HepG2 (cell line): ENCODE measurements at regions not wholly inside any gene's neighbourhood (a gene's known extent, or its start where the extent isn't known, plus 50 kb on each side); places are given as distances from the start of the nearest gene placed in this dataset.
"Not testable (repeated sequence)": the region's sequence is repeated elsewhere in the genome, so short reads cannot be mapped to it uniquely, and the experiment has no call there.

Source experiments
- ATAC-seq: fragments of 200-7000 bp; cut with Tn5 transposase; 3 replicates; pipeline ENCODE4 v1.9.1; 2020; ENCODE audit warnings: mild to moderate bottlenecking, moderate library complexity
- BruUV-seq: library from RNA; stranded (reverse); fragments of 400-500 nt; replicated peaks from 2 replicates; lab custom pipeline; 2021; lab: Mats Ljungman, UMichigan
- CTCF ChIA-PET: fragments of 300-600 bp; formaldehyde crosslinking; extraction: SDS; loops from one replicate; lab custom pipeline; 2021; ENCODE audit warnings: low total read pairs, inconsistent platforms, low intra/inter-chr PET ratio; lab: Yijun Ruan, JAX
- POLR2A ChIA-PET: fragments of 350-600 bp; sonication (Branson Sonifier 250); formaldehyde crosslinking; loops from one replicate; lab custom pipeline; 2020; ENCODE audit warnings: antibody characterized with exemption, inconsistent platforms; lab: Yijun Ruan, JAX
- DNase-seq: peaks from one replicate; pipeline ENCODE4 v3.0.0-alpha.2; 2015; ENCODE audit warnings: low spot score
- FAIRE-seq: peaks from 3 replicates; lab custom pipeline; 2011; peaks lifted over from hg19 to GRCh38; lab: Jason Lieb, UNC
- H2AFZ ChIP-seq: one replicate; pipeline ENCODE4 v1.6.1; 2011; ENCODE audit warnings: low read length, inconsistent platforms
- H3K27ac ChIP-seq: fragments of 300-600 bp; 3 replicates; pipeline ENCODE4 v1.8.0; 2011; ENCODE audit warnings: mixed run types, mild to moderate bottlenecking, mixed read lengths, low read length, inconsistent platforms; ENCODE audit not compliant: insufficient read depth; ENCODE audit errors: extremely low read length
- H3K27me3 ChIP-seq, 2 experiments: fragments of 200-600 bp in 1 of 2; 2 replicates in 1 of 2; 3 replicates in 1 of 2; pipeline versions ENCODE4 v1.6.0 to v1.8.0; 2011; ENCODE audit warnings: low read length in 2 of 2, mild to moderate bottlenecking in 2 of 2, moderate library complexity in 2 of 2, inconsistent platforms in 1 of 2; ENCODE audit not compliant: insufficient read depth in 2 of 2, control insufficient read depth in 1 of 2
- H3K36me3 ChIP-seq, 2 experiments: fragments of 200-600 bp in 1 of 2; replicated peaks in 1 of 2; 2 replicates in 1 of 2; 3 replicates in 1 of 2; pipeline versions ENCODE4 v1.5.1 to v1.8.0; 2011; ENCODE audit warnings: low read length in 2 of 2, inconsistent platforms in 1 of 2; ENCODE audit not compliant: insufficient read depth in 2 of 2, control insufficient read depth in 1 of 2
- H3K4me1 ChIP-seq: 2 replicates; pipeline ENCODE4 v1.5.1; 2012; ENCODE audit warnings: low read length, inconsistent platforms; ENCODE audit not compliant: insufficient read depth
- H3K4me2 ChIP-seq: 2 replicates; pipeline ENCODE4 v1.6.0; 2011; ENCODE audit warnings: low read depth, low read length, inconsistent platforms
- H3K4me3 ChIP-seq, 3 experiments: fragments of 200-600 bp in 1 of 3; sonication (generic), shearing (Covaris generic) in 1 of 3; replicated peaks in 1 of 3; 2 replicates each; pipeline ENCODE4 v1.5.1; 2011 to 2016; ENCODE audit warnings: low read length in 3 of 3, inconsistent platforms in 2 of 3, low read depth in 2 of 3, mild to moderate bottlenecking in 2 of 3, control low read depth in 1 of 3, mixed read lengths in 1 of 3; ENCODE audit not compliant: insufficient read depth in 1 of 3
- H3K79me2 ChIP-seq: one replicate; pipeline ENCODE4 v1.6.1; 2011; ENCODE audit warnings: low read length, inconsistent platforms; ENCODE audit not compliant: insufficient read depth
- H3K9ac ChIP-seq: 2 replicates; pipeline ENCODE4 v1.6.0; 2011; ENCODE audit warnings: mild to moderate bottlenecking, low read depth, low read length, inconsistent platforms; ENCODE audit not compliant: insufficient read depth
- H3K9me3 ChIP-seq: 2 replicates; pipeline ENCODE4 v1.5.1; 2012; ENCODE audit warnings: mild to moderate bottlenecking, low read length
- H4K20me1 ChIP-seq: 2 replicates; pipeline ENCODE4 v1.6.0; 2011; ENCODE audit warnings: inconsistent platforms, mild to moderate bottlenecking, low read length, moderate library complexity; ENCODE audit not compliant: insufficient read depth
- WGBS: methylation state at CpG from one replicate; pipeline ENCODE4 v1.1.6; 2017; ENCODE audit warnings: low lambda C conversion rate; 5-methylcytosine and 5-hydroxymethylcytosine counted together
- in situ Hi-C: cut with HindIII; loops from 2 replicates; pipeline ENCODE4 v1.10.0; 2017; ENCODE audit warnings: low pct_unique_long_range_greater_than_20kb; ENCODE audit not compliant: extremely low pct_ligation_motif_present
- intact Hi-C: fragments of 100-400 bp; cut with micrococcal nuclease; formaldehyde crosslinking; loops from one replicate; pipeline ENCODE4 v1.10.0; 2022; ENCODE audit not compliant: unreplicated experiment

GRCh38 chrX:39434671-39435070, 633.4 kb downstream of the MID1IP1 start:
- H4K20me1 ChIP-seq, H3K9me3 ChIP-seq, H3K9ac ChIP-seq, H3K27ac ChIP-seq, H3K27me3 ChIP-seq, H2AFZ ChIP-seq, H3K4me2 ChIP-seq, H3K4me3 ChIP-seq, DNase-seq, POLR2A ChIA-PET, in situ Hi-C loops, ATAC-seq, FAIRE-seq, CTCF ChIA-PET, H3K79me2 ChIP-seq, BruUV-seq, H3K36me3 ChIP-seq, intact Hi-C loops: not testable (repeated sequence)
- peaks cover 14% of the 10 kb centered on the region for H3K4me1 ChIP-seq
- WGBS: 47% methylated on average over 4 of the region's 5 CpGs

- H3K27ac ChIP-seq, H3K79me2 ChIP-seq, H3K9me3 ChIP-seq, POLR2A ChIA-PET, DNase-seq, FAIRE-seq, H2AFZ ChIP-seq, H3K9ac ChIP-seq, ATAC-seq, H3K4me2 ChIP-seq, in situ Hi-C loops, H3K4me3 ChIP-seq, BruUV-seq, CTCF ChIA-PET, H3K27me3 ChIP-seq, H3K36me3 ChIP-seq, H4K20me1 ChIP-seq, intact Hi-C loops: not testable (repeated sequence)
- peaks cover 14% of the 10 kb centered on the region for H3K4me1 ChIP-seq
- WGBS: 64% methylated on average over 4 of the region's 4 CpGs
Observed at GRCh38 chrX:39436538-39436937, 635.3 kb downstream of the MID1IP1 start.
